HepG2 (cell line): ENCODE measurements at regions not wholly inside any gene's neighbourhood (a gene's known extent, or its start where the extent isn't known, plus 50 kb on each side); places are given as distances from the start of the nearest gene placed in this dataset.

ENCODE experiments used
- BRF2 ChIP-seq: sonication (generic); formaldehyde crosslinking; IDR thresholded peaks from 2 replicates; pipeline ENCODE4 v1.8.1; 2022; ENCODE audit warnings: mild to moderate bottlenecking, missing genetic modification reagents
- CREBL2 ChIP-seq: sonication (generic); formaldehyde crosslinking; IDR thresholded peaks from 2 replicates; pipeline ENCODE4 v1.8.1; 2023; ENCODE audit warnings: missing genetic modification reagents, mild to moderate bottlenecking, borderline replicate concordance
- MEIS1 ChIP-seq: sonication (generic); formaldehyde crosslinking; IDR thresholded peaks from 2 replicates; pipeline ENCODE4 v1.9.0; 2021; ENCODE audit warnings: mild to moderate bottlenecking, missing genetic modification reagents, moderate library complexity, borderline replicate concordance
- ZBTB33 ChIP-seq: sonication (generic); formaldehyde crosslinking; IDR thresholded peaks from 2 replicates; pipeline ENCODE4 v1.4.0; 2020; ENCODE audit warnings: missing genetic modification reagents

- TF ChIP-seq CREBL2 (CRISPR knock-in tag) (no peak), MEIS1 (CRISPR knock-in tag) (no peak), BRF2 (no peak), ZBTB33 (CRISPR knock-in tag) (no peak)
Measured at GRCh38 chr5:163134061-163134460, 303.3 kb upstream of the CCNG1 start.
